ENCODE measurements at regions not wholly inside any gene's neighbourhood (a gene's known extent, or its start where the extent isn't known, plus 50 kb on each side); places are given as distances from the start of the nearest gene placed in this dataset.

DNA sequence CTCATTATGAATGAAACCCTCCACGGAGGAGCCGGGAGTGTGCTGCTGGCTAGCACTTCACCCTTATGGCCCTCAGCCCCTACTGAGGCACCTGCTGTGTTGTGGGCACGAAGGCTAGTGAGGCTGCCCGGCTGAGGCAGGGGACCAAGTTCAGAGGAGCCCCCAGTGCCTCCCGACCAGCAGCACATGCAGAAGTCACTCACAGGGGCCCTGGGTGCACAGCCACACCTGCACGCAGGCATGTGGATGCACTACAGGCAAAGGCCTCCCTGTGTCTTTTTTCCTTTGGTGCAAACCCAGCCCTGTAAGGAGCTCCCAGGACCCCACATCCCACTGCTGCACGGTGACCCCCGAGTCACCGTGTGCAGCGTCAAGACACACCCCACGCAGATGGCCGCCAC is 261.5 kb downstream of the BRD1 start:
- Histone ChIP-seq H3K9me3 (ENCODE audit: low read depth) (no peaks in the 10 kb centered on the region), H3F3A (ENCODE audit: insufficient read depth) (no peaks in the 10 kb centered on the region), H3K79me2 (ENCODE audit: insufficient read depth) (no peaks in the 10 kb centered on the region)

DNA sequence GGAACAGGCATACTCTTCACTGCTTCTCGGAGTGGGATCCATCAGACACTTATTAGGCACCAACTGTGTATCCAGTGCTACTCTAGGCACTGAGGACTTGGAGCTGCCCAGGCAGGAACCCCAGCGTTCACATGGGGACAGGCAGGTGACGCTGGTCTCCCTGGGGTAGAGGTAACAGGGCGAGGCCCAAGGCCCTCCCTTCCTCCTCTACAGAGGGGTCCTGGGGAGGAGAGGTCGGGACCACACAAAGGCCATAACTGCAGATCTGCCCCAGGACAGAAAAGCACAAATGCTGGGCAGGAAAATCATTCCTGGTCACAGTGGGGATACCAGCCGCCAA is 262.2 kb downstream of the BRD1 start:
- Histone ChIP-seq H3K9me2 (ENCODE audit: insufficient read depth) (no peaks in the 10 kb centered on the region), H3K79me2 (ENCODE audit: insufficient read depth) (no peaks in the 10 kb centered on the region), H3K4me3 (no peak overlapping the region), H4K20me1 (ENCODE audit: insufficient read depth) (no peaks in the 10 kb centered on the region), H2AFZ (no peak overlapping the region), H3K4me2 (ENCODE audit: unreplicated experiment) (no peak overlapping the region), H3K27me3 (replicated peaks; ENCODE audit: insufficient read depth) (no peaks in the 10 kb centered on the region), H3K9me3 (ENCODE audit: low read depth) (no peaks in the 10 kb centered on the region), H3K36me3 (ENCODE audit: low read depth) (no peaks in the 10 kb centered on the region), H3K9ac (no peak overlapping the region), H3K4me1 (ENCODE audit: insufficient read depth) (no peaks in the 10 kb centered on the region), H3F3A (ENCODE audit: insufficient read depth) (no peaks in the 10 kb centered on the region), H3K27ac (no peak overlapping the region)
- TF ChIP-seq EZH2 (IDR thresholded peaks at IDR 0.05; ENCODE audit: insufficient read depth, poor library complexity, severe bottlenecking) (no peak), EZH2phosphoT487 (IDR thresholded peaks at IDR 0.05; ENCODE audit: insufficient read depth, low read depth) (no peak)
- in situ Hi-C loops (cut with MboI), result no loop called here
- DNase-seq, result no peak
- WGBS, 2 experiments (ENCODE audit: low coverage in 1 of 2, low lambda C conversion rate in 2 of 2, missing lambda C conversion rate in 2 of 2), result 10 to 14% methylated on average over 6 of the region's 6 CpGs

More for the DNA sequence above, 261.5 kb downstream of the BRD1 start:
- DNase-seq, result no peak
- H4K20me1 ChIP-seq (ENCODE audit: insufficient read depth), result no peaks in the 10 kb centered on the region
- no peak overlapping the region for H3K4me3 ChIP-seq
- no peak overlapping the region for H2AFZ ChIP-seq
- no peak overlapping the region for H3K9ac ChIP-seq
- H3K9me2 ChIP-seq (ENCODE audit: insufficient read depth), result no peaks in the 10 kb centered on the region
- no peak for TF ChIP-seq EZH2 (IDR thresholded peaks at IDR 0.05; ENCODE audit: insufficient read depth, poor library complexity, severe bottlenecking)
- no peak for TF ChIP-seq EZH2phosphoT487 (IDR thresholded peaks at IDR 0.05; ENCODE audit: insufficient read depth, low read depth)
- in situ Hi-C loops (cut with MboI), result no loop called here
- H3K4me2 ChIP-seq (ENCODE audit: unreplicated experiment), result no peak overlapping the region
- 31 to 36% methylated on average over 12 of the region's 12 CpGs for WGBS, 2 experiments (ENCODE audit: low coverage in 1 of 2, low lambda C conversion rate in 2 of 2, missing lambda C conversion rate in 2 of 2)
- no peaks in the 10 kb centered on the region for H3K27me3 ChIP-seq (replicated peaks; ENCODE audit: insufficient read depth)
- H3K36me3 ChIP-seq (ENCODE audit: low read depth), result no peaks in the 10 kb centered on the region
- H3K4me1 ChIP-seq (ENCODE audit: insufficient read depth), result no peaks in the 10 kb centered on the region
- H3K27ac ChIP-seq, result no peak overlapping the region

DNA sequence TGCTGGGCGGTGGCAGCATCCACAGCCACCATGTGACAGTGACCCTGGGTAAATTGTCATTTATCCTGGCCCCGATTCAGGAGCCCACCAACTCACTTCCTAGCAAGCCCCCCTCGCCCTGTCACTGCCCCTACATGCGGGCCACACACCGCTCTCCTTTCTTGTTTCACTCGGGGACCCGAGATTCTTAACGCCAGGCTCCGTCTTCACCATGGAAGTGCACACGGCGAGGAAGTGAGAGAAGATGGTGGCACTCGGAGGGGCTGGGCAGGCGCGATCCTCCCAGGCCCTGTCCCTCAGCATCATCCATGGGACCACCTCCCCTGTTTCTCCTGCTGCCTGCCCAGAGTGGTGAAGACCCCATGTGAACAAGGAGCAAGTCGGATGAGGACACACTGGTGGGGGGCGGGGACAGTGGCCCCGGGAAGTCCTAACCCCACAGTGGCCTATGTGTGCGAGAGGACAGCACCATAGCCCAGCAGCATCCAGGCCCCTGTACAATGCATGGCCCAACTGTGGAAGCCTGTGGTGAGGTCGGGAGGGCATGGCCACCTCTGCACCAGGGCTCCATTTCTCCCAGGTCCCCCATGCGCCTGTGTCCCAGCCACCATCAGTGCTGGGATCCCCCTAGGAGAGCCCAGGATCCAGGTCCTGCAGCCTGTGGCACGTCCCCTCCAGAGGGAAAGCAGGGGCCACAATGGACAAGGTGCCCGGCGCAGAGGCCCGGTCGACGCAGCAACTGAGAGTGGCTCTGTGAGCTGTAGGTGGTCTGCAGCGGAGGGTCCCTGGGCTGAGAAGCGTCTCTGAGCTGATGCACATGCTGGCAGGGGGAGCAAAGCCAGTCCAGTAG is 262.8 kb downstream of the BRD1 start:
- Histone ChIP-seq H3F3A (ENCODE audit: insufficient read depth) (no peaks in the 10 kb centered on the region), H3K4me3 (no peak overlapping the region), H3K4me2 (ENCODE audit: unreplicated experiment) (no peak overlapping the region), H4K20me1 (ENCODE audit: insufficient read depth) (no peaks in the 10 kb centered on the region), H3K27me3 (replicated peaks; ENCODE audit: insufficient read depth) (no peaks in the 10 kb centered on the region), H3K9me3 (ENCODE audit: low read depth) (no peaks in the 10 kb centered on the region), H3K36me3 (ENCODE audit: low read depth) (no peaks in the 10 kb centered on the region), H3K9me2 (ENCODE audit: insufficient read depth) (no peaks in the 10 kb centered on the region), H3K4me1 (ENCODE audit: insufficient read depth) (no peaks in the 10 kb centered on the region), H2AFZ (no peak overlapping the region), H3K27ac (no peak overlapping the region), H3K9ac (no peak overlapping the region), H3K79me2 (ENCODE audit: insufficient read depth) (no peaks in the 10 kb centered on the region)
- WGBS, 2 experiments (ENCODE audit: low coverage in 1 of 2, low lambda C conversion rate in 2 of 2, missing lambda C conversion rate in 2 of 2), result 56 to 59% methylated on average over 28 of the region's 28 CpGs
- in situ Hi-C loops (cut with MboI), result no loop called here
- no peak for DNase-seq
- TF ChIP-seq EZH2 (IDR thresholded peaks at IDR 0.05; ENCODE audit: insufficient read depth, poor library complexity, severe bottlenecking) (no peak), EZH2phosphoT487 (IDR thresholded peaks at IDR 0.05; ENCODE audit: insufficient read depth, low read depth) (no peak)

DNA sequence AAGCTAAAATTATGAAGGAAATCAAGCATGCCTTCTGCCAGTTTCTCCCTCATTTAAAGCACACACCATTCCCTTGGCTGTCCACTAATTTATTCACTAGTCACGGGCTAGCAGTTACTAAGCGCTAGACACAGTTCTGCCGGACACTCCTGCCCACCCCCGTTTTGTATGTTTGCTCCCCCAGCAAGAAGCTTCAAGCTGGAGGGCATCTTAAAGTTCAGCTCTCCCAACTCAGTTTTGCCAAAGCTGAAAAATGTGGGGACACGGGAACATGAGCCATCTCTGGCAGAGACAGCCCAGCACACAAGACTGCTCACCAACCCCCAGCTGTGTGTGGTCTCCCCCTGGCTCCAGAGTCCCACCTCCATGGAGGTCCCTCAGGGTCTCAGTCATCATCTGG is 263.6 kb downstream of the BRD1 start:
- Histone ChIP-seq H3K27ac (no peak overlapping the region), H3K4me3 (no peak overlapping the region), H3F3A (ENCODE audit: insufficient read depth) (no peaks in the 10 kb centered on the region), H3K36me3 (ENCODE audit: low read depth) (no peaks in the 10 kb centered on the region), H3K4me1 (ENCODE audit: insufficient read depth) (no peaks in the 10 kb centered on the region), H3K9me2 (ENCODE audit: insufficient read depth) (no peaks in the 10 kb centered on the region), H3K9me3 (ENCODE audit: low read depth) (no peaks in the 10 kb centered on the region), H3K4me2 (ENCODE audit: unreplicated experiment) (no peak overlapping the region), H2AFZ (no peak overlapping the region), H3K27me3 (replicated peaks; ENCODE audit: insufficient read depth) (no peaks in the 10 kb centered on the region), H3K79me2 (ENCODE audit: insufficient read depth) (no peaks in the 10 kb centered on the region), H3K9ac (no peak overlapping the region), H4K20me1 (ENCODE audit: insufficient read depth) (no peaks in the 10 kb centered on the region)
- 33 to 35% methylated on average over 5 of the region's 5 CpGs for WGBS, 2 experiments (ENCODE audit: low coverage in 1 of 2, low lambda C conversion rate in 2 of 2, missing lambda C conversion rate in 2 of 2)
- no peak for DNase-seq
- in situ Hi-C loops (cut with MboI), result no loop called here
- no peak for TF ChIP-seq EZH2 (IDR thresholded peaks at IDR 0.05; ENCODE audit: insufficient read depth, poor library complexity, severe bottlenecking)
- no peak for TF ChIP-seq EZH2phosphoT487 (IDR thresholded peaks at IDR 0.05; ENCODE audit: insufficient read depth, low read depth)
